Astrocyte of the spinal cord (primary cell): ENCODE measurements at regions not wholly inside any gene's neighbourhood (a gene's known extent, or its start where the extent isn't known, plus 50 kb on each side); places are given as distances from the start of the nearest gene placed in this dataset.

ENCODE experiments used
- DNase-seq: peaks from one replicate; pipeline ENCODE4 v3.0.0; 2011; ENCODE audit warnings: low read depth, low spot score
- H3K4me3 ChIP-seq: 2 replicates; pipeline ENCODE4 v1.5.1; 2011; ENCODE audit warnings: low read depth, mild to moderate bottlenecking, low read length, moderate library complexity
- in situ Hi-C: cut with HindIII; loops from 2 replicates; pipeline ENCODE4 v1.10.0; 2017; ENCODE audit warnings: low sequenced_read_pairs
- TF ChIP-seq, protein P1 (sequence below): IDR thresholded peaks from 2 replicates; pipeline ENCODE4 v1.5.1; 2012; ENCODE audit warnings: low read depth, mild to moderate bottlenecking, low read length, inconsistent platforms

DNA sequence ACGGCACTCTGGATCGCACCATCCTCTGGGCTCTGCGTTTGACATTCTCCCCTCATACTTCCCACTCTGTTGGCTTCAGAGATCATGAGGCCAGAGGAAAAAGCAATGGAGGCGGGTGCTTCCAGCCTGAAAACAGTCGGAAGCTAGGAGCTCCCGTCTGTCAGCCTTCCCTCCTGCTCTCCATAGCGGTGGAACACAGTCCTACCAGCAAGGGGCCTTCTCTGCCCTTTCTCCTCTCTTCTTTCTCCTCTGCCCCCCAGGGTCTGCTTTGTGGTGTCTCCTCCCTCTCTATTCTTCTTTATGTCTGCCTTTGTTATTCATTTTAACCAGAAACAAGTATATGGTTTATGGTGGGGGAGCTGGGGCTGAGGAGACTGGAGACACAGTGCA, 152.5 kb upstream of the NFIB start:
- in situ Hi-C loops, result no loop called here
- DNase-seq, result no peak
- TF ChIP-seq, protein P1, sequence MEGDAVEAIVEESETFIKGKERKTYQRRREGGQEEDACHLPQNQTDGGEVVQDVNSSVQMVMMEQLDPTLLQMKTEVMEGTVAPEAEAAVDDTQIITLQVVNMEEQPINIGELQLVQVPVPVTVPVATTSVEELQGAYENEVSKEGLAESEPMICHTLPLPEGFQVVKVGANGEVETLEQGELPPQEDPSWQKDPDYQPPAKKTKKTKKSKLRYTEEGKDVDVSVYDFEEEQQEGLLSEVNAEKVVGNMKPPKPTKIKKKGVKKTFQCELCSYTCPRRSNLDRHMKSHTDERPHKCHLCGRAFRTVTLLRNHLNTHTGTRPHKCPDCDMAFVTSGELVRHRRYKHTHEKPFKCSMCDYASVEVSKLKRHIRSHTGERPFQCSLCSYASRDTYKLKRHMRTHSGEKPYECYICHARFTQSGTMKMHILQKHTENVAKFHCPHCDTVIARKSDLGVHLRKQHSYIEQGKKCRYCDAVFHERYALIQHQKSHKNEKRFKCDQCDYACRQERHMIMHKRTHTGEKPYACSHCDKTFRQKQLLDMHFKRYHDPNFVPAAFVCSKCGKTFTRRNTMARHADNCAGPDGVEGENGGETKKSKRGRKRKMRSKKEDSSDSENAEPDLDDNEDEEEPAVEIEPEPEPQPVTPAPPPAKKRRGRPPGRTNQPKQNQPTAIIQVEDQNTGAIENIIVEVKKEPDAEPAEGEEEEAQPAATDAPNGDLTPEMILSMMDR, result no peak
- no peak overlapping the region for H3K4me3 ChIP-seq

DNA sequence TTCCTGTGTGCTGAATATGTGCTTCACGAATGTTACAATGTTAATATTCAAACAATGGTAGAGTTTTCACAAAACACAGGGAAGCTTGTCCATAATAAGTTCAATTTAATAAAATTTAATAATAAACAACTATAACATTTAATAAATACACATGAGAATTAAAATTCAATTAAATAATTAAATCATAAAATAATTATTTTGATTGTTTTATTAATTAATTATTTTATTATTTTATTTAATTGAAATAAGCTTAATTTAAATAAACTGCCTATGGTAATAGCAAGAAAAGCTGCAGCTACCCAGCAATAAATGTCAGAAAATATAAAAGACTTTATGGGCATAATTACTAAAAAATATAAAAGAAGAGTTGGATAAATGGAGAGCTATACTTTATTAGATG, 149.0 kb upstream of the NFIB start:
- TF ChIP-seq, protein P1, result no peak
- in situ Hi-C loops, result no loop called here
- no peak overlapping the region for H3K4me3 ChIP-seq
- DNase-seq, result no peak

DNA sequence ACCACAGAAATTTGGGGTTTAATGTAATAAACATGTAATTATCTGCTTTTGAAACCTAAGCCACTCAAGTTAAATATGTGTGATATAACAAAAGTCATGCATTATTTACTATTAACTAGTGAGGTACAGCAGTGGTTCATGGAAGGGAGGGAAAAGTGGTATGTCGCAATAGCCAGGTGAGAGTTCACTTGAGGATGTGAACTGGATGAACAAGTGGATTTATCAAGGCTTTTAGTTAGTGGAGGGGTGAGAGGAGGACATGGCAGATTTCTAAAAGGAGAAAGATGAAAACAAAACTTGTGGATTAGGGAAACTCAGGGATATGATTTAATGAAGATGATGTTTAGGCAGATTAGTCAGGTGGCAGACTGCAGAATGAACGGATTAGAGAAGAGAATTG, 141.3 kb upstream of the NFIB start:
- H3K4me3 ChIP-seq, result no peak overlapping the region
- TF ChIP-seq, protein P1, result no peak
- in situ Hi-C loops, result no loop called here
- DNase-seq, result no peak

DNA sequence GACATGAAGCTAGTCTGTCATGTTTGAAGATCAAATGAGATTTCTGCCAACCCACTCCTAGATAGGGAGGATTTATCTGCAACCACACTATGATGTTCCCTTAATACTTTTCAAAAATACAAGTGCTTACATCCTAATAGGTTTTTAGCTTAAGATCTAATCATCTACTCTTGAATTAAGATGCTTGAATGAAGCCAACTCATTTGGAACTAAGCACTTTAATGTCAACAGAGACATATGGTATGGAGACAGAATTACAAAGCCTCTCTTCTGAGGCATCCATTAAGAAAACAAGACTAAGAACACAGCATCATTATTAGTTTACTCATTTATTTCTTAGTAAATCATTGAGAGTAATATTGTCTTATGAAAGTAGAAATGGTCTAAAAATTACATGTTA, 139.3 kb upstream of the NFIB start:
- no peak for DNase-seq
- no peak overlapping the region for H3K4me3 ChIP-seq
- TF ChIP-seq, protein P1, result no peak
- in situ Hi-C loops, result no loop called here

DNA sequence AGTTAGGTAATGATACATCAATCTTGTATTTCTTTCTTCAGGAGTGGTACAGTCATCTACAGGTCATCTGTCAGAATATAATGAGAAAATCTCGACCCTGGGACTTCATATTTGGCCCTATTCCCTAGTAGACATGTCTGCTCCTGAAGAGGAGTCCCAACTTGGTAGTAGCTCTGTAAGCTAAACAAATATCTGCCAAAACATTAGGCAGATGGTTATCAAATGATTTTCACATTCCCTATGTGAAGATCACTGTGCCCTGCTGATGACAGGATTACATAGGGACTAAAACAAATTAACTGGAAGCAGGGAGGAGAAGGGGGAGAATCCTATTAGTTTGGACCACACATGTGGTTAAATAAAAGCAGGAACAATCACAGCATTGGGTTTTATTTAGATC, 138.6 kb upstream of the NFIB start:
- in situ Hi-C loops, result no loop called here
- DNase-seq, result no peak
- H3K4me3 ChIP-seq, result no peak overlapping the region
- TF ChIP-seq, protein P1, result no peak

DNA sequence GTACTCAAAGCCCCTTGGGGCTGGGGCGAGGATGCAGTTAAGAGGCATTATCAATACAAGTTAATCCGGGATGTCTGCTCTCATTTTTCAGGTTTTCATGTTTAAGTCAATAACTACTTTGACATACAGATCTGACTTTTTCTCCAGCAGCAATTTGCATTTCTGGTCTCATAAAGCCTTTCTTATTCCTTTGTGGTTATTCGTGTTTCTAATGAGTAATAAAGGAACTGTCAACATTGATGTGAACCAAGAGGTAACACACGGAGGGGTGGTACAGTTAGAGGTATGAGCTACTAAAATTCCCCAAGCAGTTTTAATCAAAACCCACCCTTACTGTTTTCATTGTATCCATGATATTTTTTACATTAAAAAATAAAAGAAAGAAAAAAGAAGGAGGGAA, 138.0 kb upstream of the NFIB start:
- H3K4me3 ChIP-seq, result no peak overlapping the region
- in situ Hi-C loops, result no loop called here
- TF ChIP-seq, protein P1, result no peak
- no peak for DNase-seq

DNA sequence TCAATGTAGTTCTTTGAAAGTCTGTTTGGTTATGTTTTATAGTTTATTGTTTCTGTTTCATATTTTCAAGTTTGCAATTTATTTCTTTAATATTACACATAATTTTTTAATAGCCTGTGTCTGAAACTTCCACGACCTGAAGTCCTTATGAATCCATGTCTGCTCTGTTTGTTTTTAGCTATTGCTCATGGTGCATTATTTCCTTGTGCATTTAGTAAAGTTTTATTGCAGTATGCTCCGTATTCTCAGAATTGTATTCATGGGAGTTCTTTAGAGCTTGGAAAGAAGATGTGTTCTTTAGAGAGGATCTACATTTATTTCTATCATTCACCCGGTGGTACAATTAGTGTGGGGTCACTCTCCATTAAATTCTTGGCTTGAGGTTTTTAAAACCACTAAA, 133.2 kb upstream of the NFIB start:
- no peak overlapping the region for H3K4me3 ChIP-seq
- in situ Hi-C loops, result no loop called here
- no peak for DNase-seq
- TF ChIP-seq, protein P1, result no peak
